Epithelial cell of esophagus (primary cell): ENCODE measurements at regions not wholly inside any gene's neighbourhood (a gene's known extent, or its start where the extent isn't known, plus 50 kb on each side); places are given as distances from the start of the nearest gene placed in this dataset.

Experiments
- DNase-seq: peaks from one replicate; pipeline ENCODE4 v3.0.0; 2010; ENCODE audit warnings: low read depth
- H3K4me3 ChIP-seq: 2 replicates; pipeline ENCODE4 v1.5.1; 2011; ENCODE audit warnings: mild to moderate bottlenecking, low read length, control low read depth
- CTCF ChIP-seq: IDR thresholded peaks from 2 replicates; pipeline ENCODE4 v1.5.1; 2011; ENCODE audit warnings: low read depth, mild to moderate bottlenecking, low read length, control low read depth, inconsistent platforms; ENCODE audit not compliant: insufficient read depth; ENCODE audit errors: missing control alignments

GRCh38 chr1:204758601-204759000, 73.1 kb upstream of the LRRN2 start:
- DNase-seq: no peak
- H3K4me3 ChIP-seq: no peak overlapping the region
- no peak for TF ChIP-seq CTCF

GRCh38 chr1:204760350-204760749, 74.8 kb upstream of the LRRN2 start:
- H3K4me3 ChIP-seq: no peak overlapping the region
- peak; percentile 15 for DNase-seq
- TF ChIP-seq CTCF: no peak

GRCh38 chr1:204760757-204761156, 75.2 kb upstream of the LRRN2 start:
- no peak for DNase-seq

GRCh38 chr1:204763773-204764427, 78.4 kb upstream of the LRRN2 start:
- H3K4me3 ChIP-seq: no peak overlapping the region
- peak; percentile 68 for TF ChIP-seq CTCF
- peak; percentile 68 for DNase-seq

More at GRCh38 chr1:204760757-204761156, 75.2 kb upstream of the LRRN2 start:
- no peak overlapping the region for H3K4me3 ChIP-seq
- TF ChIP-seq CTCF: no peak

GRCh38 chr1:204769997-204770396, 84.5 kb upstream of the LRRN2 start:
- peak; percentile 43 for DNase-seq
- no peak overlapping the region for H3K4me3 ChIP-seq
- TF ChIP-seq CTCF: no peak

- no peak for DNase-seq
- TF ChIP-seq CTCF: no peak
- no peak overlapping the region for H3K4me3 ChIP-seq
Observed at GRCh38 chr1:204771358-204771757, 85.8 kb upstream of the LRRN2 start.

- no peak for TF ChIP-seq CTCF
- DNase-seq: no peak
- H3K4me3 ChIP-seq: no peak overlapping the region
Observed at GRCh38 chr1:204773246-204773645, 87.7 kb upstream of the LRRN2 start.
